ENCODE measurements at regions not wholly inside any gene's neighbourhood (a gene's known extent, or its start where the extent isn't known, plus 50 kb on each side); places are given as distances from the start of the nearest gene placed in this dataset.

- Mint-ChIP-seq H3K27ac (ENCODE audit: unreplicated experiment) (peak overlapping the region; percentile 38), H3K27me3 (ENCODE audit: low read depth) (no peaks in the 10 kb centered on the region), H3K36me3 (ENCODE audit: low read depth) (peaks cover 18% of the 10 kb centered on the region), H3K4me3 (no peak overlapping the region), H3K4me1 (peaks cover 15% of the 10 kb centered on the region), H3K9me3 (peaks cover 21% of the 10 kb centered on the region)
- DNase-seq (ENCODE audit: low read depth, low spot score): no peak
- TF ChIP-seq CTCF (conservative IDR thresholded peaks at IDR 0.05): no peak
Observed at GRCh38 chr15:35194296-35194695, 109.2 kb upstream of the NANOGP8 start.

DNA sequence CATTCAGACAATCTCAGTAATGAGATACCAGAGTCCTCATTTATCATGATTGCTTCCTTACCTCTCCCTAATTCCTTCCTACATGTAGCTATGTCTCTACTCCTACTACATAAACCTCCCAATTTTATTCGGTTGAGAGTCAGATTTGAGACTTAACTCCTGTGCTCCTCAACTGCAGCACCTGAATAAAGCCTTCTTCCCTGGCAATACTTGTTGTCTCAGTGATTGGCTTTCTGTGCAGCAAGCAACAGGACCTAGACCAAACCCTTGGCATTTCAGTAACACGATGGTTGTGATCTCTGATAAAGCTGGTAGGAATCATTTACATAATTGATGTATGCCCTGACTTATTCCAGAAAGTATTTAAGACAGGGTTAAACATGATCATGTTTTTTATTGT, 106.7 kb upstream of the NANOGP8 start:
- DNase-seq (ENCODE audit: low read depth, low spot score): no peak
- Mint-ChIP-seq H3K4me1 (peaks cover 15% of the 10 kb centered on the region), H3K9me3 (peaks cover 21% of the 10 kb centered on the region), H3K27me3 (ENCODE audit: low read depth) (no peaks in the 10 kb centered on the region), H3K36me3 (ENCODE audit: low read depth) (peaks cover 18% of the 10 kb centered on the region), H3K27ac (ENCODE audit: unreplicated experiment) (no peak overlapping the region), H3K4me3 (no peak overlapping the region)
- no peak for TF ChIP-seq CTCF (conservative IDR thresholded peaks at IDR 0.05)

DNA sequence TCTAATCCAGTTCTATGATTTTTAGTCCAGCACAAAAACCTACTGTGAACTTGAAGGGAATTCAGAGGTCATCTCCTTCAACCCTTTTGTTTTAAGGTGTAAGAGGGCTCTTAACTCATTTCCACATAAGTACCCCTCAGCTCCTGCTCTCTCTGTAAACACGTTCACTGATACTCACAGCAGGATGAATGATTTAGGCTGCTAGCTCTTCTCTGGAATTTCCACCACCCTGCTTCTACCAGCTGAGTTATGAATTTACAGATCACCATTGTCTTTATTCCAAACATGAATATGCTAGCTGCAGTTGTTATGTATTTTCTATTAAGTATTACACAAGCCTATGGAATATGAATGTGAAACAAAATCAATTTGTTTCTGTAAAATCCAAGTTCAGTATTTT, 101.3 kb upstream of the NANOGP8 start:
- peaks cover 5% of the 10 kb centered on the region for H3K4me1 Mint-ChIP-seq
- no peaks in the 10 kb centered on the region for H3K27me3 Mint-ChIP-seq (ENCODE audit: low read depth)
- peaks cover 10% of the 10 kb centered on the region for H3K9me3 Mint-ChIP-seq
- H3K36me3 Mint-ChIP-seq (ENCODE audit: low read depth): peaks cover 8% of the 10 kb centered on the region
- no peak overlapping the region for H3K27ac Mint-ChIP-seq (ENCODE audit: unreplicated experiment)
- DNase-seq (ENCODE audit: low read depth, low spot score): no peak
- no peak overlapping the region for H3K4me3 Mint-ChIP-seq
- no peak for TF ChIP-seq CTCF (conservative IDR thresholded peaks at IDR 0.05)

- DNase-seq (ENCODE audit: low read depth, low spot score): no peak
- Mint-ChIP-seq H3K36me3 (ENCODE audit: low read depth) (no peaks in the 10 kb centered on the region), H3K4me3 (no peak overlapping the region), H3K4me1 (peaks cover 5% of the 10 kb centered on the region), H3K27ac (ENCODE audit: unreplicated experiment) (no peak overlapping the region), H3K27me3 (ENCODE audit: low read depth) (no peaks in the 10 kb centered on the region), H3K9me3 (no peaks in the 10 kb centered on the region)
- TF ChIP-seq CTCF (conservative IDR thresholded peaks at IDR 0.05): no peak
Observed at GRCh38 chr15:35184646-35185045, 99.6 kb upstream of the NANOGP8 start.

DNA sequence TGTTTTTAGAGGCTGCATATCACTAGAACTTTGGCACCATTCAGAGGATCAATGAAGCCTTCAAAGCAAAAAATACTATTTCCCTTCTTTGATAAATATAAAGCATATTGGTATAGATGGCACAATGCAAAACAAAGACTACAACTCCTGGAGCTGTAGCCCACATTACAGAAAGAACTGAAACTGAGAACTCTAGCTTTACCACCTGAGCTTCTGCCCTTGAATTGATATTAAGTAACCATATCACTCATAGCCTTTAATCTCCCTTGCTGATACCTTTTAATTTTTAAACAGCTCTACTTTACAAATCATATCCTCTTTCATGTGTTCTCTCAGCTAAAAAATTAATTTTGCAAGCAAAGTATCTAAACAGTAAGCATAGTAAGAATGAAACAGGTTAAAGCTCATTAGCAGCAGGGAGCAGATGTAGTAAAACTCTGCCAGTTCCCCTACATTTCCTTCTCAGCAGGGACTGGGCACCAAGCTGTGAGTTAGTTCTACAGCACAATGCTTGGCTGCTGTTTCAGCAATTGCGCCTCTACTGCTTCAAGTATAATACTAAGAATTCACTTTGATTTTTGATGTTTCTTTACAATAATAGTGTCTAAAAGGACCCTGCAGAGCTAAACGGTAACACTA, 97.9 kb upstream of the NANOGP8 start:
- H3K27ac Mint-ChIP-seq (ENCODE audit: unreplicated experiment): no peak overlapping the region

More for the DNA sequence above, 97.9 kb upstream of the NANOGP8 start:
- H3K4me3 Mint-ChIP-seq: no peak overlapping the region
- no peak for DNase-seq (ENCODE audit: low read depth, low spot score)
- peaks cover 5% of the 10 kb centered on the region for H3K4me1 Mint-ChIP-seq
- H3K36me3 Mint-ChIP-seq (ENCODE audit: low read depth): no peaks in the 10 kb centered on the region
- H3K9me3 Mint-ChIP-seq: no peaks in the 10 kb centered on the region
- no peaks in the 10 kb centered on the region for H3K27me3 Mint-ChIP-seq (ENCODE audit: low read depth)
- TF ChIP-seq CTCF (conservative IDR thresholded peaks at IDR 0.05): no peak

Measured in neural crest cell (in vitro differentiated cells).